ENCODE measurements at regions not wholly inside any gene's neighbourhood (a gene's known extent, or its start where the extent isn't known, plus 50 kb on each side); places are given as distances from the start of the nearest gene placed in this dataset.
"Not testable (repeated sequence)": the region's sequence is repeated elsewhere in the genome, so short reads cannot be mapped to it uniquely, and the experiment has no call there.

GRCh38 chr3:72034986-72035385 is 250.0 kb upstream of the PROK2 start:
- Mint-ChIP-seq H3K4me1 (no peaks in the 10 kb centered on the region), H3K27me3 (peaks cover 13% of the 10 kb centered on the region), H3K27ac (no peak overlapping the region), H3K4me3 (no peak overlapping the region), H3K36me3 (no peaks in the 10 kb centered on the region), H3K9me3 (peaks cover 0 to 4% (median 2%) of the 10 kb centered on the region in 7 donors)
- no peak overlapping the region for H3K4me3 ChIP-seq (ENCODE audit: low read depth, low read length)
- no peak overlapping the region for H3K27ac ChIP-seq (ENCODE audit: insufficient read depth, low read length, poor library complexity, severe bottlenecking)
- DNase-seq (no peak), ATAC-seq (ENCODE audit: low read depth in 2 of 2) (no peak)
- no peaks in the 10 kb centered on the region for H3K9me3 ChIP-seq (ENCODE audit: control insufficient read depth in 2 of 2, low read length in 2 of 2)
- H3K27me3 ChIP-seq (ENCODE audit: control insufficient read depth, insufficient read depth, low read length), result no peaks in the 10 kb centered on the region
- no peaks in the 10 kb centered on the region for H3K36me3 ChIP-seq (ENCODE audit: control insufficient read depth, insufficient read depth, low read length)
- H3K4me1 ChIP-seq (ENCODE audit: control insufficient read depth, insufficient read depth, low read length, poor library complexity, severe bottlenecking), result no peaks in the 10 kb centered on the region

GRCh38 chr3:72033666-72034428 is 248.9 kb upstream of the PROK2 start:
- no peak for ATAC-seq (ENCODE audit: low read depth in 2 of 2)
- Mint-ChIP-seq H3K4me3 (no peak overlapping the region), H3K27me3 (peaks cover 13% of the 10 kb centered on the region), H3K4me1 (no peaks in the 10 kb centered on the region), H3K36me3 (no peaks in the 10 kb centered on the region), H3K27ac (no peak overlapping the region), H3K9me3 (peaks cover 0 to 4% (median 2%) of the 10 kb centered on the region in 7 donors)
- no peak overlapping the region for H3K27ac ChIP-seq (ENCODE audit: insufficient read depth, low read length, poor library complexity, severe bottlenecking)
- no peak overlapping the region for H3K4me3 ChIP-seq (ENCODE audit: low read depth, low read length)
- H3K36me3 ChIP-seq (ENCODE audit: control insufficient read depth, insufficient read depth, low read length), result no peaks in the 10 kb centered on the region
- H3K4me1 ChIP-seq (ENCODE audit: control insufficient read depth, insufficient read depth, low read length, poor library complexity, severe bottlenecking), result no peaks in the 10 kb centered on the region
- no peaks in the 10 kb centered on the region for H3K9me3 ChIP-seq (ENCODE audit: control insufficient read depth in 2 of 2, low read length in 2 of 2)
- H3K27me3 ChIP-seq (ENCODE audit: control insufficient read depth, insufficient read depth, low read length), result no peaks in the 10 kb centered on the region
- no peak for DNase-seq

- Histone ChIP-seq H3K4me3 (ENCODE audit: low read depth, low read length) (no peak overlapping the region), H3K9me3 (ENCODE audit: control insufficient read depth in 2 of 2, low read length in 2 of 2) (no peaks in the 10 kb centered on the region), H3K27me3 (ENCODE audit: control insufficient read depth, insufficient read depth, low read length) (no peaks in the 10 kb centered on the region), H3K36me3 (ENCODE audit: control insufficient read depth, insufficient read depth, low read length) (no peaks in the 10 kb centered on the region), H3K27ac (ENCODE audit: insufficient read depth, low read length, poor library complexity, severe bottlenecking) (no peak overlapping the region), H3K4me1 (ENCODE audit: control insufficient read depth, insufficient read depth, low read length, poor library complexity, severe bottlenecking) (no peaks in the 10 kb centered on the region)
- DNase-seq, result no peak
- no peaks in the 10 kb centered on the region for H3K4me1 Mint-ChIP-seq
- H3K27ac Mint-ChIP-seq, result no peak overlapping the region
- peaks cover 8% of the 10 kb centered on the region for H3K27me3 Mint-ChIP-seq
- peaks cover 0 to 4% (median 2%) of the 10 kb centered on the region in 7 donors for H3K9me3 Mint-ChIP-seq
- no peaks in the 10 kb centered on the region for H3K36me3 Mint-ChIP-seq
- H3K4me3 Mint-ChIP-seq, result no peak overlapping the region
- no peak for ATAC-seq (ENCODE audit: low read depth in 2 of 2)
Measured at GRCh38 chr3:72032441-72033135, 247.6 kb upstream of the PROK2 start.

- H3K4me1 Mint-ChIP-seq, result no peaks in the 10 kb centered on the region
- H3K27ac Mint-ChIP-seq, result no peak overlapping the region
Measured at GRCh38 chr3:72031581-72031980, 246.6 kb upstream of the PROK2 start.

GRCh38 chr3:72030296-72030695 is 245.3 kb upstream of the PROK2 start:
- H3K4me3 Mint-ChIP-seq; H3K4me1 ChIP-seq (ENCODE audit: control insufficient read depth, insufficient read depth, low read length, poor library complexity, severe bottlenecking); H3K27me3 Mint-ChIP-seq; H3K27ac Mint-ChIP-seq; H3K4me3 ChIP-seq (ENCODE audit: low read depth, low read length); H3K36me3 Mint-ChIP-seq; H3K27ac ChIP-seq (ENCODE audit: insufficient read depth, low read length, poor library complexity, severe bottlenecking); H3K36me3 ChIP-seq (ENCODE audit: control insufficient read depth, insufficient read depth, low read length); ATAC-seq (ENCODE audit: low read depth in 2 of 2); H3K9me3 ChIP-seq (ENCODE audit: control insufficient read depth in 2 of 2, low read length in 2 of 2); H3K9me3 Mint-ChIP-seq; H3K4me1 Mint-ChIP-seq; H3K27me3 ChIP-seq (ENCODE audit: control insufficient read depth, insufficient read depth, low read length); DNase-seq: not testable (repeated sequence)

More at GRCh38 chr3:72031581-72031980, 246.6 kb upstream of the PROK2 start:
- Mint-ChIP-seq H3K27me3 (peaks cover 8% of the 10 kb centered on the region), H3K4me3 (no peak overlapping the region), H3K9me3 (peaks cover 0 to 2% (median 0%) of the 10 kb centered on the region in 7 donors), H3K36me3 (no peaks in the 10 kb centered on the region)
- Histone ChIP-seq H3K4me1 (ENCODE audit: control insufficient read depth, insufficient read depth, low read length, poor library complexity, severe bottlenecking) (no peaks in the 10 kb centered on the region), H3K36me3 (ENCODE audit: control insufficient read depth, insufficient read depth, low read length) (no peaks in the 10 kb centered on the region), H3K4me3 (ENCODE audit: low read depth, low read length) (no peak overlapping the region), H3K27me3 (ENCODE audit: control insufficient read depth, insufficient read depth, low read length) (no peaks in the 10 kb centered on the region), H3K9me3 (ENCODE audit: control insufficient read depth in 2 of 2, low read length in 2 of 2) (no peaks in the 10 kb centered on the region), H3K27ac (ENCODE audit: insufficient read depth, low read length, poor library complexity, severe bottlenecking) (no peak overlapping the region)
- peak in 1 of 2 donors; percentile 45 for ATAC-seq (ENCODE audit: low read depth in 2 of 2)
- DNase-seq, result peak in 1 of 3 donors; percentile 9

- H3K36me3 ChIP-seq (ENCODE audit: control insufficient read depth, insufficient read depth, low read length); H3K4me3 ChIP-seq (ENCODE audit: low read depth, low read length); H3K4me1 ChIP-seq (ENCODE audit: control insufficient read depth, insufficient read depth, low read length, poor library complexity, severe bottlenecking); H3K4me1 Mint-ChIP-seq; H3K9me3 ChIP-seq (ENCODE audit: control insufficient read depth in 2 of 2, low read length in 2 of 2); DNase-seq; H3K27ac Mint-ChIP-seq; H3K9me3 Mint-ChIP-seq; H3K4me3 Mint-ChIP-seq; H3K27me3 ChIP-seq (ENCODE audit: control insufficient read depth, insufficient read depth, low read length); H3K36me3 Mint-ChIP-seq; ATAC-seq (ENCODE audit: low read depth in 2 of 2); H3K27ac ChIP-seq (ENCODE audit: insufficient read depth, low read length, poor library complexity, severe bottlenecking): not testable (repeated sequence)
- H3K27me3 Mint-ChIP-seq, result peaks cover 13% of the 10 kb centered on the region
Measured at GRCh38 chr3:72028726-72029125, 243.8 kb upstream of the PROK2 start.

GRCh38 chr3:72028307-72028706 is 243.4 kb upstream of the PROK2 start:
- not testable (repeated sequence) for H3K27me3 ChIP-seq (ENCODE audit: control insufficient read depth, insufficient read depth, low read length); H3K4me1 ChIP-seq (ENCODE audit: control insufficient read depth, insufficient read depth, low read length, poor library complexity, severe bottlenecking); H3K9me3 ChIP-seq (ENCODE audit: control insufficient read depth in 2 of 2, low read length in 2 of 2); H3K4me3 ChIP-seq (ENCODE audit: low read depth, low read length); ATAC-seq (ENCODE audit: low read depth in 2 of 2); H3K36me3 Mint-ChIP-seq; DNase-seq; H3K4me1 Mint-ChIP-seq; H3K9me3 Mint-ChIP-seq; H3K36me3 ChIP-seq (ENCODE audit: control insufficient read depth, insufficient read depth, low read length); H3K4me3 Mint-ChIP-seq; H3K27ac Mint-ChIP-seq; H3K27ac ChIP-seq (ENCODE audit: insufficient read depth, low read length, poor library complexity, severe bottlenecking)
- peaks cover 13% of the 10 kb centered on the region for H3K27me3 Mint-ChIP-seq

GRCh38 chr3:72027728-72028127 is 242.8 kb upstream of the PROK2 start:
- not testable (repeated sequence) for ATAC-seq (ENCODE audit: low read depth in 2 of 2); H3K36me3 ChIP-seq (ENCODE audit: control insufficient read depth, insufficient read depth, low read length); H3K9me3 ChIP-seq (ENCODE audit: control insufficient read depth in 2 of 2, low read length in 2 of 2); H3K27me3 ChIP-seq (ENCODE audit: control insufficient read depth, insufficient read depth, low read length); H3K4me3 ChIP-seq (ENCODE audit: low read depth, low read length); H3K4me3 Mint-ChIP-seq; H3K27ac ChIP-seq (ENCODE audit: insufficient read depth, low read length, poor library complexity, severe bottlenecking); H3K4me1 Mint-ChIP-seq; H3K27ac Mint-ChIP-seq; H3K4me1 ChIP-seq (ENCODE audit: control insufficient read depth, insufficient read depth, low read length, poor library complexity, severe bottlenecking); DNase-seq; H3K36me3 Mint-ChIP-seq; H3K9me3 Mint-ChIP-seq
- H3K27me3 Mint-ChIP-seq, result peaks cover 13% of the 10 kb centered on the region
